Effector CD8-positive, alpha-beta T cell (primary cell): ENCODE measurements at regions not wholly inside any gene's neighbourhood (a gene's known extent, or its start where the extent isn't known, plus 50 kb on each side); places are given as distances from the start of the nearest gene placed in this dataset.

Source experiments
- DNase-seq: peaks from one replicate; lab custom pipeline; 2025; lab: John Stamatoyannopoulos, UW

GRCh38 chr3:106533788-106534160, 665.0 kb upstream of the CBLB start:
- no peak for DNase-seq

- no peak for DNase-seq
Measured at GRCh38 chr3:106534206-106534605, 665.4 kb upstream of the CBLB start.

GRCh38 chr3:106540743-106541142, 671.9 kb upstream of the CBLB start:
- DNase-seq, result no peak

- no peak for DNase-seq
Measured at GRCh38 chr3:106542101-106542769, 673.4 kb upstream of the CBLB start.

- no peak for DNase-seq
Measured at GRCh38 chr3:106552351-106553043, 683.7 kb upstream of the CBLB start.

- no peak for DNase-seq
Measured at GRCh38 chr3:106560451-106560966, 691.7 kb upstream of the CBLB start.

GRCh38 chr3:106566277-106566676, 697.5 kb upstream of the CBLB start:
- DNase-seq, result no peak

- DNase-seq, result no peak
Measured at GRCh38 chr3:106570426-106570825, 701.6 kb upstream of the CBLB start.

- DNase-seq, result no peak
Measured at GRCh38 chr3:106573605-106574004, 704.8 kb upstream of the CBLB start.

- DNase-seq, result no peak
Measured at GRCh38 chr3:106575029-106575428, 706.2 kb upstream of the CBLB start.

- DNase-seq, result no peak
Measured at GRCh38 chr3:106577241-106577640, 708.4 kb upstream of the CBLB start.

- no peak for DNase-seq
Measured at GRCh38 chr3:106578911-106579310, 710.1 kb upstream of the CBLB start.

GRCh38 chr3:106582151-106582550, 713.3 kb upstream of the CBLB start:
- DNase-seq, result no peak

GRCh38 chr3:106587551-106587950, 718.7 kb upstream of the CBLB start:
- no peak for DNase-seq

GRCh38 chr3:106588739-106589138, 719.9 kb upstream of the CBLB start:
- no peak for DNase-seq

- DNase-seq, result no peak
Measured at GRCh38 chr3:106589311-106589942, 720.6 kb upstream of the CBLB start.

GRCh38 chr3:106590216-106590615, 721.4 kb upstream of the CBLB start:
- DNase-seq, result no peak

- no peak for DNase-seq
Measured at GRCh38 chr3:106593381-106593780, 724.6 kb upstream of the CBLB start.

- peak; percentile 24 for DNase-seq
Measured at GRCh38 chr3:106609666-106610301, 741.0 kb upstream of the CBLB start.

GRCh38 chr3:106610362-106610959, 741.6 kb upstream of the CBLB start:
- no peak for DNase-seq

GRCh38 chr3:106611116-106611515, 742.3 kb upstream of the CBLB start:
- DNase-seq, result no peak

- DNase-seq, result no peak
Measured at GRCh38 chr3:106611841-106612240, 743.0 kb upstream of the CBLB start.
